RWPE2 (cell line): ENCODE measurements at regions not wholly inside any gene's neighbourhood (a gene's known extent, or its start where the extent isn't known, plus 50 kb on each side); places are given as distances from the start of the nearest gene placed in this dataset.

Source experiments
- ATAC-seq: fragments of 200-7000 bp; cut with Tn5 transposase; 3 replicates; pipeline ENCODE4 v1.9.1; 2021; ENCODE audit warnings: low read depth
- DNase-seq: peaks from one replicate; pipeline ENCODE4 v3.0.0-alpha.2; 2020; ENCODE audit warnings: low spot score
- H3K27ac ChIP-seq: fragments of 450-650 bp; 2 replicates; pipeline ENCODE4 v1.5.1; 2017; ENCODE audit warnings: mild to moderate bottlenecking; ENCODE audit not compliant: poor library complexity, severe bottlenecking
- H3K27me3 ChIP-seq: fragments of 250-450 bp; sonication (Bioruptor Pico); 2 replicates; pipeline ENCODE4 v1.5.1; 2021; ENCODE audit warnings: mild to moderate bottlenecking, moderate library complexity; ENCODE audit not compliant: insufficient read depth, poor library complexity, severe bottlenecking
- H3K36me3 ChIP-seq: fragments of 250-450 bp; sonication (Bioruptor Pico); 2 replicates; pipeline ENCODE4 v1.5.1; 2020; ENCODE audit warnings: low read depth, mild to moderate bottlenecking, moderate library complexity
- H3K4me1 ChIP-seq: fragments of 250-450 bp; sonication (Bioruptor Pico); 2 replicates; pipeline ENCODE4 v1.5.1; 2021; ENCODE audit warnings: mild to moderate bottlenecking, moderate library complexity; ENCODE audit not compliant: insufficient read depth, poor library complexity, severe bottlenecking
- H3K4me3 ChIP-seq: fragments of 250-450 bp; sonication (Bioruptor Pico); 2 replicates; pipeline ENCODE4 v1.5.1; 2021; ENCODE audit warnings: mild to moderate bottlenecking, moderate library complexity; ENCODE audit not compliant: severe bottlenecking
- H3K9me3 ChIP-seq: fragments of 250-450 bp; sonication (Bioruptor Pico); 2 replicates; pipeline ENCODE4 v1.5.1; 2021; ENCODE audit warnings: mild to moderate bottlenecking, moderate library complexity; ENCODE audit not compliant: severe bottlenecking
- CTCF ChIP-seq: fragments of 450-650 bp; IDR thresholded peaks from one replicate; pipeline ENCODE4 v1.5.1; 2017; ENCODE audit warnings: mild to moderate bottlenecking, moderate library complexity; ENCODE audit not compliant: poor library complexity, severe bottlenecking

- Histone ChIP-seq H3K27ac (no peak overlapping the region), H3K27me3 (no peaks in the 10 kb centered on the region), H3K9me3 (no peaks in the 10 kb centered on the region), H3K36me3 (no peaks in the 10 kb centered on the region), H3K4me3 (no peak overlapping the region), H3K4me1 (peaks cover 7% of the 10 kb centered on the region)
- TF ChIP-seq CTCF: no peak
- ATAC-seq (no peak), DNase-seq (no peak)
These were observed 999.5 kb downstream of the TUSC7 start for GRCh38 chr3:117709108-117709507.

- no peak for ATAC-seq
- no peaks in the 10 kb centered on the region for H3K27me3 ChIP-seq
- no peak for TF ChIP-seq CTCF
- H3K27ac ChIP-seq: no peak overlapping the region
- H3K9me3 ChIP-seq: no peaks in the 10 kb centered on the region
- peaks cover 7% of the 10 kb centered on the region for H3K4me1 ChIP-seq
- no peak for DNase-seq
- no peak overlapping the region for H3K4me3 ChIP-seq
- no peaks in the 10 kb centered on the region for H3K36me3 ChIP-seq
These were observed 1000.9 kb downstream of the TUSC7 start for GRCh38 chr3:117710501-117710900.

- H3K4me1 ChIP-seq: no peaks in the 10 kb centered on the region
- no peaks in the 10 kb centered on the region for H3K27me3 ChIP-seq
- no peaks in the 10 kb centered on the region for H3K36me3 ChIP-seq
- no peak overlapping the region for H3K27ac ChIP-seq
- H3K4me3 ChIP-seq: no peak overlapping the region
- TF ChIP-seq CTCF: peak; percentile 86
- H3K9me3 ChIP-seq: no peaks in the 10 kb centered on the region
- DNase-seq (no peak), ATAC-seq (no peak)
These were observed 1009.8 kb downstream of the TUSC7 start for GRCh38 chr3:117719316-117719926.

GRCh38 chr3:117721866-117722265, 1012.3 kb downstream of the TUSC7 start:
- no peaks in the 10 kb centered on the region for H3K27me3 ChIP-seq
- no peak overlapping the region for H3K27ac ChIP-seq
- DNase-seq: no peak
- ATAC-seq: no peak
- H3K4me1 ChIP-seq: no peaks in the 10 kb centered on the region
- no peak overlapping the region for H3K4me3 ChIP-seq
- TF ChIP-seq CTCF: no peak
- no peaks in the 10 kb centered on the region for H3K36me3 ChIP-seq
- H3K9me3 ChIP-seq: no peaks in the 10 kb centered on the region

GRCh38 chr3:117722856-117723255, 1013.3 kb downstream of the TUSC7 start:
- no peak for TF ChIP-seq CTCF
- H3K27me3 ChIP-seq: no peaks in the 10 kb centered on the region
- no peak overlapping the region for H3K4me3 ChIP-seq
- no peak for ATAC-seq
- H3K4me1 ChIP-seq: no peaks in the 10 kb centered on the region
- no peak for DNase-seq
- no peaks in the 10 kb centered on the region for H3K36me3 ChIP-seq
- H3K27ac ChIP-seq: no peak overlapping the region
- no peaks in the 10 kb centered on the region for H3K9me3 ChIP-seq
